Large intestine (tissue), 3 donors: ENCODE measurements at regions not wholly inside any gene's neighbourhood (a gene's known extent, or its start where the extent isn't known, plus 50 kb on each side); places are given as distances from the start of the nearest gene placed in this dataset.

Experiments
- DNase-seq, 2 donors: peaks; one replicate each; pipeline versions ENCODE4 v3.0.0 to v3.0.0-alpha.2; 2013
- H3K27ac ChIP-seq: one replicate; pipeline ENCODE4 v1.5.1; 2013; ENCODE audit warnings: low read length
- H3K27me3 ChIP-seq: 2 replicates; pipeline ENCODE4 v1.6.1; 2013; ENCODE audit warnings: low read length; ENCODE audit not compliant: control insufficient read depth, insufficient read depth
- H3K36me3 ChIP-seq: 2 replicates; pipeline ENCODE4 v1.6.1; 2013; ENCODE audit warnings: low read length; ENCODE audit not compliant: control insufficient read depth, insufficient read depth
- H3K4me1 ChIP-seq: one replicate; pipeline ENCODE4 v1.6.1; 2013; ENCODE audit warnings: low read length; ENCODE audit not compliant: control insufficient read depth, insufficient read depth
- H3K4me3 ChIP-seq: one replicate; pipeline ENCODE4 v1.5.1; 2013; ENCODE audit warnings: low read length
- H3K9me3 ChIP-seq: one replicate; pipeline ENCODE4 v1.6.1; 2013; ENCODE audit warnings: mild to moderate bottlenecking, low read depth, low read length, moderate library complexity; ENCODE audit not compliant: control insufficient read depth
- WGBS: methylation state at CpG from one replicate; pipeline ENCODE4 v1.1.5; 2013; ENCODE audit warnings: low lambda C conversion rate; ENCODE audit not compliant: insufficient coverage; 5-methylcytosine and 5-hydroxymethylcytosine counted together

DNA sequence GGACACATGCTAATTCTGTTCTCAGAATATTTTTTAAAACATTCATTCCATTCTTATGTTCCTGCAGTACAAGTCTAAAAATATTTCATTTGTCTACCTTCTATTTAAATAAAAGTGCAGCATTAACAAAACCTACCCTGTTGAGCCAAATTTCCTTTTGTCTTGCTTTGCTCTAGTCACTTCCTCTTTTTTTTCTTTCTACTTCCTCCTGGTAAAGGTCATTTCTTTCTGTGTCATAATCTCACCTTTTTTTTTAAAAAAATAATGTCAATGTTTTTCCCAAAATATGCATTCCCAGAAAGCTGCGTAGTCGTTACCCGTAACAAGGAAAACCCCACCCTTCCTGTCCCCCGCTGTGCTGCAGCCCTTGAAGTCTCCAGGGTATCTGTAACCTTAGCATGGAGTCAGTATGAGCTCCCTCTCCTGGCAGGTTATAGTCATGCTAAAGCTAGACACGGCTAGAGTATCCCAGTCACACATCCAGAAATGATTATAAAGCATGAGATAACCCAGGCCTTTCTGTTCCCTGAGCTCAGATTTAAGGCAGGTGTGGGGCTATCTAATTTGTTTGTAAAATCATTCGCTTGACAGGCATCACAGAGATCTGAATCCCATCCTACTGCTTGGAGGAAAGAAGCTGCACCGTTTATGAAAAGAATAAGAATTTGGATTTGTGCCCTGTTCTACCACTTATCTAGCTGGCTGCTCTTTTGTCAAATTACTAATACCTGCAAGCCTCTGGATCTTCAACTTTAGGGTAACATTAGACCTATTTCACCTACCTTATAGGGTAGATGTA is 51.1 kb upstream of the EED start:
- no peaks in the 10 kb centered on the region for H3K9me3 ChIP-seq
- no peak overlapping the region for H3K4me3 ChIP-seq
- whole genome bisulfite sequencing, result 0% methylated on average over 3 of the region's 7 CpGs
- peak; percentile 65 to 77 for DNase-seq
- no peaks in the 10 kb centered on the region for H3K36me3 ChIP-seq
- no peaks in the 10 kb centered on the region for H3K4me1 ChIP-seq
- no peaks in the 10 kb centered on the region for H3K27me3 ChIP-seq
- no peak overlapping the region for H3K27ac ChIP-seq

GRCh38 chr11:86192519-86193257 is 51.9 kb upstream of the EED start:
- Histone ChIP-seq H3K9me3 (no peaks in the 10 kb centered on the region), H3K4me1 (no peaks in the 10 kb centered on the region), H3K4me3 (no peak overlapping the region), H3K27me3 (no peaks in the 10 kb centered on the region), H3K27ac (no peak overlapping the region), H3K36me3 (no peaks in the 10 kb centered on the region)
- WGBS, result 0% methylated on average over 1 of the region's 1 CpG
- DNase-seq, result peak in 1 of 2 donors; percentile 27

- Histone ChIP-seq H3K27me3 (no peaks in the 10 kb centered on the region), H3K4me1 (no peaks in the 10 kb centered on the region), H3K36me3 (no peaks in the 10 kb centered on the region), H3K4me3 (no peak overlapping the region), H3K9me3 (no peaks in the 10 kb centered on the region), H3K27ac (no peak overlapping the region)
- WGBS, result no CpG with 5 or more reads among the region's 1 CpG
- no peak for DNase-seq
These were observed 52.7 kb upstream of the EED start for GRCh38 chr11:86191874-86192273.

- no peak overlapping the region for H3K27ac ChIP-seq
- no peaks in the 10 kb centered on the region for H3K36me3 ChIP-seq
- no peak for DNase-seq
- H3K9me3 ChIP-seq, result no peaks in the 10 kb centered on the region
- H3K4me3 ChIP-seq, result no peak overlapping the region
- H3K4me1 ChIP-seq, result peaks cover 33% of the 10 kb centered on the region
- WGBS, result no CpG with 5 or more reads among the region's 2 CpGs
- H3K27me3 ChIP-seq, result no peaks in the 10 kb centered on the region
These were observed 57.5 kb upstream of the EED start for GRCh38 chr11:86187027-86187426.

- Histone ChIP-seq H3K27me3 (no peaks in the 10 kb centered on the region), H3K9me3 (no peaks in the 10 kb centered on the region), H3K4me1 (peaks cover 33% of the 10 kb centered on the region), H3K27ac (no peak overlapping the region), H3K36me3 (no peaks in the 10 kb centered on the region), H3K4me3 (no peak overlapping the region)
- no CpG with 5 or more reads among the region's 4 CpGs for WGBS
- DNase-seq, result no peak
These were observed 58.2 kb upstream of the EED start for GRCh38 chr11:86186386-86186785.

GRCh38 chr11:86185381-86185750 is 59.2 kb upstream of the EED start:
- peaks cover 33% of the 10 kb centered on the region for H3K4me1 ChIP-seq
- H3K27ac ChIP-seq, result peak overlapping the region; percentile 46
- no peak overlapping the region for H3K4me3 ChIP-seq
- no peak for DNase-seq
- no peaks in the 10 kb centered on the region for H3K9me3 ChIP-seq
- 86% methylated on average over 1 of the region's 2 CpGs for WGBS
- H3K36me3 ChIP-seq, result no peaks in the 10 kb centered on the region
- H3K27me3 ChIP-seq, result no peaks in the 10 kb centered on the region

DNA sequence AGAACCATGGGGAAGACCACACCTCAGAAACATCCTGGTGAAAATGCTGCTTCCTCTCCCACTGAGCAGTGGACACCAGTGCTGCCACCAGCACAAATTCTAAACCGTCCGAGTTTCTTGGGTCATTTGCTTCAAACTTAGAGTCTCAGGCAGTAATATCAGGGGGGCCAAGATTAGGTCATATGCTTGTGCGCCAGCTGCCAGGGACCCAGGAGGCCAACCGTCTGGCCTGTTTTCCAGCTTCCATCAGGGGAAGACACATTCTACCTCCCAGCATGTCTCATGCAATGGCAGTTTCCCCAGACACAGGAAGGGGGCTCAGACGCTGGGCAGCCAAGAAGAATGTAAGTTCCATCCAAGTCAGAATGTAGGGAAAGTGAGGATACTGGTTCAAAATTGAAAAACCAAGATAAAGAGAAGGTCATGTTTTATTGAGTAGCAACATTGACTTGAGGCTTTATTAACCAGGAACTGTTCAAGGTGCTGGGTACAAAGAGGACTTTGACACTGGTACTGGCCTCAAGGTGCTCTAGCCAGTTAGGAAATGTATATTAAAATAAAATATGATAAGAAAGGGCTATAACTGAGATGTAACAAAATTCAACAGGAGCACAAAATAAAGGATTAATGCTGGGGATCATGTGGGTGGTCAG is 59.7 kb upstream of the EED start:
- Histone ChIP-seq H3K36me3 (no peaks in the 10 kb centered on the region), H3K9me3 (no peaks in the 10 kb centered on the region), H3K27me3 (no peaks in the 10 kb centered on the region), H3K27ac (peak overlapping the region; percentile 46), H3K4me1 (peaks cover 33% of the 10 kb centered on the region), H3K4me3 (no peak overlapping the region)
- WGBS, result 100% methylated on average over 1 of the region's 5 CpGs
- peak; percentile 40 to 70 for DNase-seq

DNA sequence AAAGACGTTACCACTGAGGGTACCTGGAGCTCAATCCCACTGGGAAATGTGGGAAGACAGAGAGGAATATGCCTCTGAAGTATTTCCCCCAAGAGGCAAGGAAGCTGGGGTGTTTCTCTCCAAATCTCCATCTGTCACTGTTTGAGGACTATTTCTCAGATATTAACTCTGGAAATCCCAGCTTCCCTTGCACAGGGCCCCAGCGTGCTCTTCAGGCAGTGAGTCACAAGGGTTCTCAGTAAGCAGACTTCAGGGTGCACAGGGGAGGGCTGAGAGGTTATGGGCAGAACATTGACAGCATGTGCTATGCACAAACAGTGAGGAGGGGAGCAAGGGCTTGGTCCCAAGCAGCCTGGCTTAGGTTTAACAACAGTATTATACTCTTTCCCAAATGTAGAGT is 60.9 kb upstream of the EED start:
- Histone ChIP-seq H3K36me3 (no peaks in the 10 kb centered on the region), H3K9me3 (no peaks in the 10 kb centered on the region), H3K27ac (peak overlapping the region; percentile 71), H3K4me3 (no peak overlapping the region), H3K4me1 (peaks cover 33% of the 10 kb centered on the region), H3K27me3 (no peaks in the 10 kb centered on the region)
- DNase-seq, result peak; percentile 60 to 78
- no CpG with 5 or more reads among the region's 2 CpGs for WGBS

- Histone ChIP-seq H3K9me3 (no peaks in the 10 kb centered on the region), H3K36me3 (no peaks in the 10 kb centered on the region), H3K4me1 (peaks cover 33% of the 10 kb centered on the region), H3K27me3 (no peaks in the 10 kb centered on the region), H3K27ac (peak overlapping the region; percentile 71), H3K4me3 (no peak overlapping the region)
- no CpG with 5 or more reads among the region's 8 CpGs for WGBS
- peak; percentile 84 to 93 for DNase-seq
These were observed 61.5 kb upstream of the EED start for GRCh38 chr11:86182976-86183584.

DNA sequence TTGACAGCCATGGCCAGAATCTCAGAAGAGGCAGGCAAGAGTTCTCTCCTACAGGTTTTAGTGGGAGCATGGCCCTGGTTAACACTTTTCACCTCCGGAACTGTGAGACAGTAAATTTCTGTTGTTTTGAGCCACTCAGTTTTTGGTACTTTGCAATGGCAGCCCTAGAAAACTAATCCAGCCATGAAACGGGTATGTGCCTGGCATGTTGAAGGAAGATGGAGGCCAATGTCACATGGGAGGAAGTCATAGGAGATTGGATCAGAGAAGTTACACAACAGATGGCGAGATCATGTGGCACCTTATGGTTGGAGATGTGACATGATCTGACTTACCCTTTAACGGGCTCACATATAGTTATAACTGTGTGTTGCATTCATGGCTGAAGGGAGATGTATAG is 63.2 kb upstream of the EED start:
- Histone ChIP-seq H3K27me3 (no peaks in the 10 kb centered on the region), H3K4me3 (no peak overlapping the region), H3K4me1 (peaks cover 33% of the 10 kb centered on the region), H3K27ac (no peak overlapping the region), H3K36me3 (no peaks in the 10 kb centered on the region), H3K9me3 (no peaks in the 10 kb centered on the region)
- WGBS, result 83% methylated on average over 1 of the region's 4 CpGs
- DNase-seq, result no peak
